OCI-LY7 (cell line): ENCODE measurements at regions not wholly inside any gene's neighbourhood (a gene's known extent, or its start where the extent isn't known, plus 50 kb on each side); places are given as distances from the start of the nearest gene placed in this dataset.

Experiments used
- BruUV-seq: library from RNA; stranded (reverse); fragments of 400-500 nt; replicated peaks from 2 replicates; lab custom pipeline; 2021; lab: Mats Ljungman, UMichigan
- CTCF ChIA-PET: fragments of 300-600 bp; sonication (Branson Sonifier 250); formaldehyde crosslinking; loops from one replicate; lab custom pipeline; 2022; ENCODE audit warnings: antibody characterized with exemption; ENCODE audit not compliant: unreplicated experiment; lab: Charles Lee
- POLR2A ChIA-PET: fragments of 300-600 bp; sonication (Branson Sonifier 250); formaldehyde crosslinking; loops from one replicate; lab custom pipeline; 2022; ENCODE audit warnings: antibody characterized with exemption; lab: Charles Lee
- DNase-seq: peaks from one replicate; pipeline ENCODE4 v3.0.0-alpha.2; 2015; ENCODE audit warnings: low spot score
- H2AFZ ChIP-seq: fragments of 200-600 bp; sonication (generic), shearing (Covaris generic); 2 replicates; pipeline ENCODE4 v1.6.1; 2014; ENCODE audit warnings: mild to moderate bottlenecking, antibody characterized with exemption, low read length, moderate library complexity
- H3K27ac ChIP-seq: fragments of 200-600 bp; sonication (generic); 2 replicates; pipeline ENCODE4 v1.5.1; 2014; ENCODE audit warnings: mixed run types, low read depth, mild to moderate bottlenecking, moderate library complexity, low read length, inconsistent platforms; ENCODE audit not compliant: poor library complexity, severe bottlenecking
- H3K36me3 ChIP-seq: fragments of 200-600 bp; sonication (generic); 2 replicates; pipeline ENCODE4 v1.6.1; 2014; ENCODE audit warnings: mild to moderate bottlenecking, antibody characterized with exemption, low read length, moderate library complexity, mixed read lengths; ENCODE audit not compliant: insufficient read depth
- H3K4me1 ChIP-seq: fragments of 200-600 bp; sonication (generic); 2 replicates; pipeline ENCODE4 v1.5.1; 2014; ENCODE audit warnings: mild to moderate bottlenecking, low read length; ENCODE audit not compliant: insufficient read depth, poor library complexity, severe bottlenecking
- H3K4me2 ChIP-seq: fragments of 200-600 bp; sonication (generic); 2 replicates; pipeline ENCODE4 v1.6.1; 2014; ENCODE audit warnings: mild to moderate bottlenecking, low read length
- H3K4me3 ChIP-seq: fragments of 200-600 bp; sonication (generic); 2 replicates; pipeline ENCODE4 v1.5.1; 2014; ENCODE audit warnings: mild to moderate bottlenecking, low read depth, low read length; ENCODE audit not compliant: poor library complexity, severe bottlenecking
- H3K79me2 ChIP-seq: fragments of 200-600 bp; sonication (generic); 2 replicates; pipeline ENCODE4 v1.6.1; 2016; ENCODE audit warnings: low read depth, mild to moderate bottlenecking, low read length, moderate library complexity, mixed read lengths; ENCODE audit not compliant: insufficient read depth
- H3K9me2 ChIP-seq: fragments of 200-600 bp; sonication (generic); 2 replicates; pipeline ENCODE4 v1.6.1; 2016; ENCODE audit warnings: mild to moderate bottlenecking, low read length, mixed read lengths; ENCODE audit not compliant: insufficient read depth
- H3K9me3 ChIP-seq: fragments of 200-600 bp; sonication (generic); 2 replicates; pipeline ENCODE4 v1.6.1; 2014; ENCODE audit warnings: mild to moderate bottlenecking, mixed run types, low read length, mixed read lengths
- H4K20me1 ChIP-seq: fragments of 200-600 bp; sonication (generic); 2 replicates; pipeline ENCODE4 v1.6.1; 2014; ENCODE audit warnings: mild to moderate bottlenecking, antibody characterized with exemption, low read length, moderate library complexity, mixed read lengths; ENCODE audit not compliant: insufficient read depth
- EZH2phosphoT487 ChIP-seq: fragments of 200-600 bp; sonication (generic); IDR thresholded peaks from 2 replicates; pipeline ENCODE4 v1.6.1; 2018; ENCODE audit warnings: low read depth, borderline replicate concordance, mild to moderate bottlenecking, mixed run types, antibody characterized with exemption, low read length, moderate library complexity, mixed read lengths
- intact Hi-C: fragments of 100-400 bp; cut with micrococcal nuclease; formaldehyde crosslinking; loops from one replicate; pipeline ENCODE4 v1.10.0; 2022; ENCODE audit not compliant: unreplicated experiment
- TF ChIP-seq, protein P1 (sequence below): fragments of 200-600 bp; sonication (generic); conservative IDR thresholded peaks from 2 replicates; pipeline ENCODE4 v1.5.1; 2014; ENCODE audit warnings: mild to moderate bottlenecking, antibody characterized with exemption, low read length, moderate library complexity, mixed read lengths

DNA sequence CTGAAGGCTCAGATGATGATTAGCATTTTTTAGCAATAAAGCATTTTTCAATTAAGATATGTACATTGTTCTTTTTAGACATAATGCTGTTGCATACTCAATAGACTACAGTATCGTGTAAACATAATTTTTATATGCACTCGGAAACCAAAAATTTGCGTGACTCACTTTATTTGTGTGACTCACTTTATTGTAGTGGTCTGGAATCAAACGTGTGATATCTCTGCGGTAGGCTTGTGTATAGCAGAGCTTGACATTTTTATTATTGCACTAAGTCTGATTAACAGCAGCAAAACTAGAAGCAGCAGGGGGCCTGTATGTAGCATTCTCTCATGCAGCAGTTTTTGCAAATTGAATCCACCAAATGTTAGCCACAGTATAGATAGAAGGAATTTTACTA, 119.1 kb upstream of the PRDX4 start:
- no peaks in the 10 kb centered on the region for H3K9me2 ChIP-seq
- no peaks in the 10 kb centered on the region for H3K79me2 ChIP-seq
- no peaks in the 10 kb centered on the region for H3K4me1 ChIP-seq
- ChIA-PET POLR2A (no interaction called here), CTCF (no interaction called here)
- TF ChIP-seq, protein P1, sequence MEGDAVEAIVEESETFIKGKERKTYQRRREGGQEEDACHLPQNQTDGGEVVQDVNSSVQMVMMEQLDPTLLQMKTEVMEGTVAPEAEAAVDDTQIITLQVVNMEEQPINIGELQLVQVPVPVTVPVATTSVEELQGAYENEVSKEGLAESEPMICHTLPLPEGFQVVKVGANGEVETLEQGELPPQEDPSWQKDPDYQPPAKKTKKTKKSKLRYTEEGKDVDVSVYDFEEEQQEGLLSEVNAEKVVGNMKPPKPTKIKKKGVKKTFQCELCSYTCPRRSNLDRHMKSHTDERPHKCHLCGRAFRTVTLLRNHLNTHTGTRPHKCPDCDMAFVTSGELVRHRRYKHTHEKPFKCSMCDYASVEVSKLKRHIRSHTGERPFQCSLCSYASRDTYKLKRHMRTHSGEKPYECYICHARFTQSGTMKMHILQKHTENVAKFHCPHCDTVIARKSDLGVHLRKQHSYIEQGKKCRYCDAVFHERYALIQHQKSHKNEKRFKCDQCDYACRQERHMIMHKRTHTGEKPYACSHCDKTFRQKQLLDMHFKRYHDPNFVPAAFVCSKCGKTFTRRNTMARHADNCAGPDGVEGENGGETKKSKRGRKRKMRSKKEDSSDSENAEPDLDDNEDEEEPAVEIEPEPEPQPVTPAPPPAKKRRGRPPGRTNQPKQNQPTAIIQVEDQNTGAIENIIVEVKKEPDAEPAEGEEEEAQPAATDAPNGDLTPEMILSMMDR = no peak
- TF ChIP-seq EZH2phosphoT487 = no peak
- no peaks in the 10 kb centered on the region for H4K20me1 ChIP-seq
- H3K4me2 ChIP-seq = no peak overlapping the region
- H3K4me3 ChIP-seq = no peak overlapping the region
- H2AFZ ChIP-seq = no peak overlapping the region
- no peak overlapping the region for H3K27ac ChIP-seq
- DNase-seq = no peak
- H3K36me3 ChIP-seq = no peaks in the 10 kb centered on the region
- intact Hi-C loops = no loop called here
- BruUV-seq = no TSS peak
- H3K9me3 ChIP-seq = no peaks in the 10 kb centered on the region

- BruUV-seq = no TSS peak
- POLR2A ChIA-PET = no interaction called here
- H3K4me1 ChIP-seq = no peaks in the 10 kb centered on the region
- H4K20me1 ChIP-seq = no peaks in the 10 kb centered on the region
- CTCF ChIA-PET = no interaction called here
- H3K9me3 ChIP-seq = no peaks in the 10 kb centered on the region
- TF ChIP-seq, protein P1 = no peak
- no peak for TF ChIP-seq EZH2phosphoT487
- no peak overlapping the region for H3K4me2 ChIP-seq
- no peak for DNase-seq
- no peak overlapping the region for H3K27ac ChIP-seq
- no peaks in the 10 kb centered on the region for H3K9me2 ChIP-seq
- intact Hi-C loops = no loop called here
- H3K4me3 ChIP-seq = no peak overlapping the region
- H3K36me3 ChIP-seq = no peaks in the 10 kb centered on the region
- H3K79me2 ChIP-seq = no peaks in the 10 kb centered on the region
- no peak overlapping the region for H2AFZ ChIP-seq
Measured at GRCh38 chrX:23552303-23552702, 115.0 kb upstream of the PRDX4 start.

DNA sequence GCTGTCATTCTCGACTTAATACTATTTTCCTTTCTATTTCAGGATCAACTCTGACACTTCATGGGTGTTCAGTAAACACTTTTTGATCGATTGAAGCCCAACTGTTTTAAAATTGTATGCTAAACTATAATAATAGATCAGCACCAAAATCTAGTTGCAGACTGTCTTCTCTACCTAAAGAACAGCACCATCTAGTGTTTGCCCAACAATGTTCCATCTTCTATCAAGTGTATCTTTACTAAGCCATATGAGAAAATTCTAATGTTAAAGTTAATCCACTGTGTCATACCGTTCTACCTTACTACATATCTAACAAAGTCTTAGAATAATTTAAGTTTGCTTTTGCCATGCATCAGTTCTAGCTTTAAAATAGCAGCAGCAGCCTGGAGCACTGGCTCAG, 113.0 kb upstream of the PRDX4 start:
- Histone ChIP-seq H3K4me2 (no peak overlapping the region), H3K36me3 (no peaks in the 10 kb centered on the region), H4K20me1 (no peaks in the 10 kb centered on the region), H3K27ac (no peak overlapping the region), H3K4me1 (no peaks in the 10 kb centered on the region), H3K4me3 (no peak overlapping the region), H3K9me3 (no peaks in the 10 kb centered on the region), H2AFZ (no peak overlapping the region), H3K79me2 (no peaks in the 10 kb centered on the region), H3K9me2 (no peaks in the 10 kb centered on the region)
- no peak for TF ChIP-seq EZH2phosphoT487
- TF ChIP-seq, protein P1 = peak; percentile 72
- intact Hi-C loops = no loop called here
- ChIA-PET POLR2A (no interaction called here), CTCF (no interaction called here)
- peak; percentile 9 for DNase-seq
- BruUV-seq = no TSS peak
